DOHH2 (cell line): ENCODE measurements at regions not wholly inside any gene's neighbourhood (a gene's known extent, or its start where the extent isn't known, plus 50 kb on each side); places are given as distances from the start of the nearest gene placed in this dataset.
"Not testable (repeated sequence)": the region's sequence is repeated elsewhere in the genome, so short reads cannot be mapped to it uniquely, and the experiment has no call there.

Source experiments
- CTCF ChIP-seq: fragments of 200-600 bp; sonication (generic); IDR thresholded peaks from one replicate; pipeline ENCODE4 v1.5.1; 2014; ENCODE audit warnings: antibody characterized with exemption, mild to moderate bottlenecking, low read depth, low read length; ENCODE audit not compliant: poor library complexity, severe bottlenecking
- EZH2phosphoT487 ChIP-seq: fragments of 200-600 bp; sonication (generic); IDR thresholded peaks from 2 replicates; pipeline ENCODE4 v1.6.1; 2017; ENCODE audit warnings: borderline replicate concordance, mild to moderate bottlenecking, antibody characterized with exemption, low read length, moderate library complexity, mixed read lengths

GRCh38 chr5:21488828-21489227 lies 1364.3 kb downstream of the CDH12 start:
- not testable (repeated sequence) for TF ChIP-seq CTCF, EZH2phosphoT487
